ENCODE measurements at regions not wholly inside any gene's neighbourhood (a gene's known extent, or its start where the extent isn't known, plus 50 kb on each side); places are given as distances from the start of the nearest gene placed in this dataset.
"Not testable (repeated sequence)": the region's sequence is repeated elsewhere in the genome, so short reads cannot be mapped to it uniquely, and the experiment has no call there.

GRCh38 chr16:66091471-66091891, 275.0 kb upstream of the CDH5 start:
- ChIA-PET POLR2A (no interaction called here), CTCF (interaction anchor here (1.3 to 1.4 kb wide), 2 partner anchors 33 to 46 kb away, joined by 3 to 4 read pairs; no protein-coding TSS in a partner anchor)
- no peak overlapping the region for H3K4me3 ChIP-seq (ENCODE audit: low read depth, low read length)
- peak; percentile 53 for DNase-seq (ENCODE audit: low read depth)
- 0 out of 2 replicates have a peak, but pooled peaks cover 2% of the 10 kb centered on the region for H3K27me3 ChIP-seq (ENCODE audit: control insufficient read depth, insufficient read depth, low read length)
- no peak for TF ChIP-seq CTCF (IDR thresholded peaks at IDR 0.05; ENCODE audit: insufficient read depth, low read depth, low read length)
- H3K36me3 ChIP-seq (ENCODE audit: control insufficient read depth, insufficient read depth, low read length): no peaks in the 10 kb centered on the region

- H3K36me3 ChIP-seq (ENCODE audit: control insufficient read depth, insufficient read depth, low read length): no peaks in the 10 kb centered on the region
- ChIA-PET CTCF (no interaction called here), POLR2A (no interaction called here)
- DNase-seq (ENCODE audit: low read depth): no peak
- 0 out of 2 replicates have a peak, but pooled peaks cover 2% of the 10 kb centered on the region for H3K27me3 ChIP-seq (ENCODE audit: control insufficient read depth, insufficient read depth, low read length)
- TF ChIP-seq CTCF (IDR thresholded peaks at IDR 0.05; ENCODE audit: insufficient read depth, low read depth, low read length): no peak
- H3K4me3 ChIP-seq (ENCODE audit: low read depth, low read length): no peak overlapping the region
These were observed 277.8 kb upstream of the CDH5 start for GRCh38 chr16:66088681-66089080.

GRCh38 chr16:66087308-66087707, 279.2 kb upstream of the CDH5 start:
- no peak overlapping the region for H3K4me3 ChIP-seq (ENCODE audit: low read depth, low read length)
- 0 out of 2 replicates have a peak, but pooled peaks cover 2% of the 10 kb centered on the region for H3K27me3 ChIP-seq (ENCODE audit: control insufficient read depth, insufficient read depth, low read length)
- TF ChIP-seq CTCF (IDR thresholded peaks at IDR 0.05; ENCODE audit: insufficient read depth, low read depth, low read length): no peak
- DNase-seq (ENCODE audit: low read depth): no peak
- no peaks in the 10 kb centered on the region for H3K36me3 ChIP-seq (ENCODE audit: control insufficient read depth, insufficient read depth, low read length)
- CTCF ChIA-PET: interaction anchor here (0.7 kb wide), 1 partner anchor 521 kb away, joined by 4 read pairs; no protein-coding TSS in a partner anchor
- POLR2A ChIA-PET: no interaction called here

- H3K36me3 ChIP-seq (ENCODE audit: control insufficient read depth, insufficient read depth, low read length): no peaks in the 10 kb centered on the region
- no peak overlapping the region for H3K4me3 ChIP-seq (ENCODE audit: low read depth, low read length)
- CTCF ChIA-PET: interaction anchor here (0.7 to 1.3 kb wide), 2 partner anchors 47 to 58 kb away, joined by 3 to 4 read pairs; no protein-coding TSS in a partner anchor
- DNase-seq (ENCODE audit: low read depth): no peak
- H3K27me3 ChIP-seq (ENCODE audit: control insufficient read depth, insufficient read depth, low read length): 0 out of 2 replicates have a peak, but pooled peaks cover 2% of the 10 kb centered on the region
- TF ChIP-seq CTCF (IDR thresholded peaks at IDR 0.05; ENCODE audit: insufficient read depth, low read depth, low read length): no peak
- POLR2A ChIA-PET: no interaction called here
These were observed 280.8 kb upstream of the CDH5 start for GRCh38 chr16:66085651-66086050.

GRCh38 chr16:66084731-66085130, 281.8 kb upstream of the CDH5 start:
- DNase-seq (ENCODE audit: low read depth); H3K4me3 ChIP-seq (ENCODE audit: low read depth, low read length); H3K36me3 ChIP-seq (ENCODE audit: control insufficient read depth, insufficient read depth, low read length); POLR2A ChIA-PET; H3K27me3 ChIP-seq (ENCODE audit: control insufficient read depth, insufficient read depth, low read length); CTCF ChIA-PET: not testable (repeated sequence)

- TF ChIP-seq CTCF (IDR thresholded peaks at IDR 0.05; ENCODE audit: insufficient read depth, low read depth, low read length): no peak
- ChIA-PET CTCF (no interaction called here), POLR2A (no interaction called here)
- no peak overlapping the region for H3K4me3 ChIP-seq (ENCODE audit: low read depth, low read length)
- H3K27me3 ChIP-seq (ENCODE audit: control insufficient read depth, insufficient read depth, low read length): no peaks in the 10 kb centered on the region
- no peaks in the 10 kb centered on the region for H3K36me3 ChIP-seq (ENCODE audit: control insufficient read depth, insufficient read depth, low read length)
- no peak for DNase-seq (ENCODE audit: low read depth)
These were observed 282.2 kb upstream of the CDH5 start for GRCh38 chr16:66084306-66084705.
